ENCODE measurements at regions not wholly inside any gene's neighbourhood (a gene's known extent, or its start where the extent isn't known, plus 50 kb on each side); places are given as distances from the start of the nearest gene placed in this dataset.

GRCh38 chr21:39065917-39066316 is 117.3 kb downstream of the PSMG1 start:
- no peak for DNase-seq (ENCODE audit: low read depth in 1 of 2, low spot score in 1 of 2)

DNA sequence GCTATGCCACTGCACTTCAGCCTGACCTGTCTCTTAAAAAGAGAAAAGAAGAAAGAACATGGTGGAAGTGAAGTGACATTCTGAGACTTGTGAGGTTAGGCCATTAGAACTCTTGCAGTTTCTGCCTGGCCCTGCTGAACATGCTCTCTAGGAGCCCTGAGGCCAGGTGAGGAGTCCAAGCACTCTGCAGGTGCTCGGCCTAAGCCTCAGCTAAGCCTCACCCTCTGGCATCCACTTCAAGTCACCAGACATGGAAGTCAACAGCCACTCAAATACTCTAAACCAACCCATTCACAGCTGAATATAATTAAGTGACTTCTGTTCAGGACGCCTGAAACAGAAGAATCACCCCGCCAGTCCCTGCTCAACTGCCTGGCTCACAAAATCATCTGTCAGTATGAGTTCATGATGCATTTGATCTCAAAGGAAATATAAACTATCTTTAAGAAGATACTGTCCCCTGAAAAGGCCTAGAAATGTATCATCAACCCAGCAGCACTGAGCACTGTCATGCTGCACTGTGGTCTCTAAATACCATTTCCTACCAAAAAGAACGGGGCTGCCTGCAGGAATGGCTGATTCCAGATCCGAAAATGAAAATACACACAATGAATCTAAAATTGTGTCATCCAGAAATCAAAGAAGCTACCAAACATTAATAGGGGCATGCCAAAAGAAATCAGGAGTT is 118.8 kb downstream of the PSMG1 start:
- no peak for DNase-seq (ENCODE audit: low read depth in 1 of 2, low spot score in 1 of 2)
- H3K27ac ChIP-seq (replicated peaks): no peak overlapping the region
- H3K4me3 ChIP-seq (replicated peaks; ENCODE audit: insufficient read depth, low read length): no peak overlapping the region
- TF ChIP-seq GABPA (IDR thresholded peaks at IDR 0.05; ENCODE audit: low read depth): no peak
- H3K27me3 ChIP-seq (ENCODE audit: insufficient read depth, poor library complexity, severe bottlenecking): no peaks in the 10 kb centered on the region

More at GRCh38 chr21:39065917-39066316, 117.3 kb downstream of the PSMG1 start:
- TF ChIP-seq, protein P1, sequence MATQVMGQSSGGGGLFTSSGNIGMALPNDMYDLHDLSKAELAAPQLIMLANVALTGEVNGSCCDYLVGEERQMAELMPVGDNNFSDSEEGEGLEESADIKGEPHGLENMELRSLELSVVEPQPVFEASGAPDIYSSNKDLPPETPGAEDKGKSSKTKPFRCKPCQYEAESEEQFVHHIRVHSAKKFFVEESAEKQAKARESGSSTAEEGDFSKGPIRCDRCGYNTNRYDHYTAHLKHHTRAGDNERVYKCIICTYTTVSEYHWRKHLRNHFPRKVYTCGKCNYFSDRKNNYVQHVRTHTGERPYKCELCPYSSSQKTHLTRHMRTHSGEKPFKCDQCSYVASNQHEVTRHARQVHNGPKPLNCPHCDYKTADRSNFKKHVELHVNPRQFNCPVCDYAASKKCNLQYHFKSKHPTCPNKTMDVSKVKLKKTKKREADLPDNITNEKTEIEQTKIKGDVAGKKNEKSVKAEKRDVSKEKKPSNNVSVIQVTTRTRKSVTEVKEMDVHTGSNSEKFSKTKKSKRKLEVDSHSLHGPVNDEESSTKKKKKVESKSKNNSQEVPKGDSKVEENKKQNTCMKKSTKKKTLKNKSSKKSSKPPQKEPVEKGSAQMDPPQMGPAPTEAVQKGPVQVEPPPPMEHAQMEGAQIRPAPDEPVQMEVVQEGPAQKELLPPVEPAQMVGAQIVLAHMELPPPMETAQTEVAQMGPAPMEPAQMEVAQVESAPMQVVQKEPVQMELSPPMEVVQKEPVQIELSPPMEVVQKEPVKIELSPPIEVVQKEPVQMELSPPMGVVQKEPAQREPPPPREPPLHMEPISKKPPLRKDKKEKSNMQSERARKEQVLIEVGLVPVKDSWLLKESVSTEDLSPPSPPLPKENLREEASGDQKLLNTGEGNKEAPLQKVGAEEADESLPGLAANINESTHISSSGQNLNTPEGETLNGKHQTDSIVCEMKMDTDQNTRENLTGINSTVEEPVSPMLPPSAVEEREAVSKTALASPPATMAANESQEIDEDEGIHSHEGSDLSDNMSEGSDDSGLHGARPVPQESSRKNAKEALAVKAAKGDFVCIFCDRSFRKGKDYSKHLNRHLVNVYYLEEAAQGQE (IDR thresholded peaks at IDR 0.05; ENCODE audit: insufficient replicate concordance, low read depth): no peak
- TF ChIP-seq GABPA (IDR thresholded peaks at IDR 0.05; ENCODE audit: low read depth) (no peak), POLR2AphosphoS5 (IDR thresholded peaks at IDR 0.05; ENCODE audit: low read depth) (no peak), SPI1 (IDR thresholded peaks at IDR 0.05; ENCODE audit: borderline replicate concordance, low read depth) (no peak)
- TF ChIP-seq, protein P2, sequence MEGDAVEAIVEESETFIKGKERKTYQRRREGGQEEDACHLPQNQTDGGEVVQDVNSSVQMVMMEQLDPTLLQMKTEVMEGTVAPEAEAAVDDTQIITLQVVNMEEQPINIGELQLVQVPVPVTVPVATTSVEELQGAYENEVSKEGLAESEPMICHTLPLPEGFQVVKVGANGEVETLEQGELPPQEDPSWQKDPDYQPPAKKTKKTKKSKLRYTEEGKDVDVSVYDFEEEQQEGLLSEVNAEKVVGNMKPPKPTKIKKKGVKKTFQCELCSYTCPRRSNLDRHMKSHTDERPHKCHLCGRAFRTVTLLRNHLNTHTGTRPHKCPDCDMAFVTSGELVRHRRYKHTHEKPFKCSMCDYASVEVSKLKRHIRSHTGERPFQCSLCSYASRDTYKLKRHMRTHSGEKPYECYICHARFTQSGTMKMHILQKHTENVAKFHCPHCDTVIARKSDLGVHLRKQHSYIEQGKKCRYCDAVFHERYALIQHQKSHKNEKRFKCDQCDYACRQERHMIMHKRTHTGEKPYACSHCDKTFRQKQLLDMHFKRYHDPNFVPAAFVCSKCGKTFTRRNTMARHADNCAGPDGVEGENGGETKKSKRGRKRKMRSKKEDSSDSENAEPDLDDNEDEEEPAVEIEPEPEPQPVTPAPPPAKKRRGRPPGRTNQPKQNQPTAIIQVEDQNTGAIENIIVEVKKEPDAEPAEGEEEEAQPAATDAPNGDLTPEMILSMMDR (IDR thresholded peaks at IDR 0.05; ENCODE audit: insufficient read depth, low read length): no peak
- no peak overlapping the region for H3K4me3 ChIP-seq (replicated peaks; ENCODE audit: insufficient read depth, low read length)
- no peak overlapping the region for H3K27ac ChIP-seq (replicated peaks)
- H3K27me3 ChIP-seq (ENCODE audit: insufficient read depth, poor library complexity, severe bottlenecking): no peaks in the 10 kb centered on the region

DNA sequence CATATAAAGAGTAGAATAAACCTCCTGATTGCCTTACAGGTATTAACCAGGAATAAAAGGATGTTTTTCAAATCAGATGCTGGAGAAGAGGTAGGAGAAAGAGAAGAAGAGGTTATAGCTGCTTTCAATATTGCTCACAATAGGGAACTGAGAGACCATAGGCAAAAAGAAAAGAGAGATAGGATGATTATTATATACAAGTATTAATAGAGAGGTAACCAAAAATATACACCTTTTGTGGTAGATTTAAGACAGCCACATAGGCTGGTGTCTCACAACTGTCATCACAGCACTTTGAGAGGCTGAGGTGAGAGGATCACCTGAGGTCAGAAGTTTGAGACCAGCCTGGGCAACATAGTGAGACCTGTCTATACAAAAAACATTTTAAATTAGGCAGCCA is 119.7 kb downstream of the PSMG1 start:
- DNase-seq (ENCODE audit: low read depth in 1 of 2, low spot score in 1 of 2): no peak
- Histone ChIP-seq H3K27ac (replicated peaks) (no peak overlapping the region), H3K4me3 (replicated peaks; ENCODE audit: insufficient read depth, low read length) (no peak overlapping the region), H3K27me3 (ENCODE audit: insufficient read depth, poor library complexity, severe bottlenecking) (no peaks in the 10 kb centered on the region)
- TF ChIP-seq, protein P2 (IDR thresholded peaks at IDR 0.05; ENCODE audit: insufficient read depth, low read length): no peak
- TF ChIP-seq GABPA (IDR thresholded peaks at IDR 0.05; ENCODE audit: low read depth): no peak
- no peak for TF ChIP-seq SPI1 (IDR thresholded peaks at IDR 0.05; ENCODE audit: borderline replicate concordance, low read depth)
- TF ChIP-seq POLR2AphosphoS5 (IDR thresholded peaks at IDR 0.05; ENCODE audit: low read depth): no peak
- TF ChIP-seq, protein P1 (IDR thresholded peaks at IDR 0.05; ENCODE audit: insufficient replicate concordance, low read depth): no peak

- Histone ChIP-seq H3K4me3 (replicated peaks; ENCODE audit: insufficient read depth, low read length) (no peak overlapping the region), H3K27ac (replicated peaks) (no peak overlapping the region), H3K27me3 (ENCODE audit: insufficient read depth, poor library complexity, severe bottlenecking) (no peaks in the 10 kb centered on the region)
- no peak for DNase-seq (ENCODE audit: low read depth in 1 of 2, low spot score in 1 of 2)
- TF ChIP-seq, protein P2 (IDR thresholded peaks at IDR 0.05; ENCODE audit: insufficient read depth, low read length): no peak
- TF ChIP-seq GABPA (IDR thresholded peaks at IDR 0.05; ENCODE audit: low read depth) (no peak), POLR2AphosphoS5 (IDR thresholded peaks at IDR 0.05; ENCODE audit: low read depth) (no peak), SPI1 (IDR thresholded peaks at IDR 0.05; ENCODE audit: borderline replicate concordance, low read depth) (no peak)
- TF ChIP-seq, protein P1 (IDR thresholded peaks at IDR 0.05; ENCODE audit: insufficient replicate concordance, low read depth): no peak
Measured at GRCh38 chr21:39062196-39062595, 121.1 kb downstream of the PSMG1 start.

Measured in HL-60 (cell line).